Stimulated activated naive CD8-positive, alpha-beta T cell treated with anti-CD3 and anti-CD28 coated beads, Interleukin-15, Interleukin-2, amounts not matched to agents 100 ng/mL and 50 ng/mL, for 24 hours (primary cell): ENCODE measurements at regions not wholly inside any gene's neighbourhood (a gene's known extent, or its start where the extent isn't known, plus 50 kb on each side); places are given as distances from the start of the nearest gene placed in this dataset.

Source experiments
- H3K27ac Mint-ChIP-seq: one replicate; pipeline ENCODE4 v1.8.0; 2021; ENCODE audit warnings: mild to moderate bottlenecking, mixed read lengths
- H3K27me3 Mint-ChIP-seq: one replicate; pipeline ENCODE4 v1.8.0; 2021; ENCODE audit warnings: mixed read lengths
- H3K36me3 Mint-ChIP-seq: one replicate; pipeline ENCODE4 v1.8.0; 2021; ENCODE audit warnings: low read depth, mixed read lengths
- H3K4me1 Mint-ChIP-seq: one replicate; pipeline ENCODE4 v1.8.0; 2021; ENCODE audit warnings: low read depth, mixed read lengths
- H3K4me3 Mint-ChIP-seq: one replicate; pipeline ENCODE4 v1.8.0; 2021; ENCODE audit warnings: mild to moderate bottlenecking, mixed read lengths
- H3K9me3 Mint-ChIP-seq: one replicate; pipeline ENCODE4 v1.8.0; 2021; ENCODE audit warnings: mixed read lengths

DNA sequence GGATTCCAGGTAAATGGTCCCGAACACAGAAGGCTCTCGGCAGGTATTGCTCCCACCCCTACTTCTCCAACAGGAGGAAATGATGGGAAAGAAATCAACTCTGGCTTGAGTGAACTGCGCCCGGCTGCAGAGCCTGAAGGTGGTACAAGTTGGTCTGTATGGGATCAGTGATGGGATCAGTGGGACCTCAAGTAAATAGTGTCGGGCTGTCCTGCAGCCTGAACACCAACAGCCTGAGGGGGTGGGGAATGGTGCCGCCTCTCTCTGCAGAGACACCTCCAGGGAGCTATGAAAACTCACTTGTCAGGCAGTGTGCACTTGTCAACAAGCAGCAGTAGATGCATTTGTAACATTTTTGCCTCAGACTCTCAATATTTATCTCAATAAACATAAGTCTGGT is 183.5 kb downstream of the MATN1 start:
- Mint-ChIP-seq H3K27ac (no peak overlapping the region), H3K4me1 (no peaks in the 10 kb centered on the region), H3K36me3 (no peaks in the 10 kb centered on the region), H3K27me3 (no peaks in the 10 kb centered on the region), H3K4me3 (no peak overlapping the region), H3K9me3 (no peaks in the 10 kb centered on the region)

GRCh38 chr1:30538993-30539867 is 184.2 kb downstream of the MATN1 start:
- Mint-ChIP-seq H3K36me3 (no peaks in the 10 kb centered on the region), H3K9me3 (no peaks in the 10 kb centered on the region), H3K27me3 (no peaks in the 10 kb centered on the region), H3K4me1 (no peaks in the 10 kb centered on the region), H3K27ac (no peak overlapping the region), H3K4me3 (no peak overlapping the region)

- Mint-ChIP-seq H3K4me1 (no peaks in the 10 kb centered on the region), H3K27ac (no peak overlapping the region), H3K36me3 (no peaks in the 10 kb centered on the region), H3K4me3 (no peak overlapping the region), H3K27me3 (no peaks in the 10 kb centered on the region), H3K9me3 (no peaks in the 10 kb centered on the region)
Observed at GRCh38 chr1:30538226-30538992, 185.0 kb downstream of the MATN1 start.

DNA sequence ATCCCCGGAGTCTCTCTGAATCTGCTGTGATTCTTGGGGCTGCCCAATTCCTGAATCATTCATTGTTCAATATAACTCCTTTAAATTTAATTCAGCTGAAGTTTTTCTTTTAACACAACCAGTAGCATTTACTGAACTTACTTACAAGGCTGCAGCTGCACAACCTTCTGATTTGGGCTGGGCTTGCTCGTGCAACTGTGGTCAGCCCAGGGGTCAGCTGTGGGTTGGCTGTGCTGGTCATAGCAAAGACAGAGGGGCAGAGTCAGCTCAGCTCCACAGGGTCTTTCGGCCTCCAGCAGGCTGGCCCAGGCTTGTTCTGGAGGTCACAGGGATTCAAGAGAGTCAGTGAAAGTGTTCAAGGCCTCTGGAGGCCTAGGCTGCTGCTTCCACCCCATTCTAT is 186.1 kb downstream of the MATN1 start:
- Mint-ChIP-seq H3K27me3 (peaks cover 5% of the 10 kb centered on the region), H3K9me3 (no peaks in the 10 kb centered on the region), H3K4me3 (no peak overlapping the region), H3K36me3 (no peaks in the 10 kb centered on the region), H3K27ac (no peak overlapping the region), H3K4me1 (no peaks in the 10 kb centered on the region)

GRCh38 chr1:30536530-30536929 is 186.9 kb downstream of the MATN1 start:
- H3K27ac Mint-ChIP-seq, result no peak overlapping the region
- peaks cover 5% of the 10 kb centered on the region for H3K27me3 Mint-ChIP-seq
- no peaks in the 10 kb centered on the region for H3K9me3 Mint-ChIP-seq
- H3K4me3 Mint-ChIP-seq, result no peak overlapping the region
- no peaks in the 10 kb centered on the region for H3K36me3 Mint-ChIP-seq
- H3K4me1 Mint-ChIP-seq, result no peaks in the 10 kb centered on the region

DNA sequence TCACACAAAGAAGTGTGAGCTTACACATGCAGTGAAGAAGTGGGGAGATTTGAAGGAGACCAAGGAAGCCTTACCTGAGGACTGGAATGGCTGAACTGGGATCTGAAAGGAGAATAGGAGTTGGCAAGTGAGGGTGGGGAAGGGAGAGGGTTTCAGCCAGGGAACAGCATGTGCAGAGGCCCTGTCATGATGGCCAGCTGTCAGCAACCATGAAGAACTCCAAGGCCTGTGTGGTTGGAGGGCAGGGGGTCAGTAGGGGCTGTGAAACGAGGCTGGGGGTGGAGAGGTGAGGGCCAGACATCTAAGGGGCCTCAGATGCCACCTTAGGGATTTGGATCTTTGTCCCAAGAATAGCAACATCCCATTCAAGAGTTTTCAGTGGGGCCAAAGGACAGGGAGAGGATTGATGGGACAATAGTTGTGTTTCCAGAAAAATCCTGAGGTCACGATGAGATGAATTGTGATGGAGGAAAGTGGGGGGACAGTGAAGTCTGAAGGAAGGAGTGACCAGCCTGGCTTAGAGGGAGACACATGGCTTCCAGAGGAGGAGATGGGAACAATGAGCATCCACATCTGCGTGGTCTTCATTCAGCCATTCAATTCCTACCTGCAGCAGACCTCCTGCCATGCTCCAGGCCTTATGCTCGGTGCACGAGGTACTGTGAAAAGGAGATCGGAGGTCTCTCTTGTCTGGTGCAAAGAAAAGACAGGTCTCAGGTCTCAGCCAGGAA is 187.6 kb downstream of the MATN1 start:
- no peaks in the 10 kb centered on the region for H3K9me3 Mint-ChIP-seq
- no peaks in the 10 kb centered on the region for H3K4me1 Mint-ChIP-seq
- H3K36me3 Mint-ChIP-seq, result no peaks in the 10 kb centered on the region
- no peak overlapping the region for H3K4me3 Mint-ChIP-seq
- H3K27me3 Mint-ChIP-seq, result peaks cover 5% of the 10 kb centered on the region
- no peak overlapping the region for H3K27ac Mint-ChIP-seq

DNA sequence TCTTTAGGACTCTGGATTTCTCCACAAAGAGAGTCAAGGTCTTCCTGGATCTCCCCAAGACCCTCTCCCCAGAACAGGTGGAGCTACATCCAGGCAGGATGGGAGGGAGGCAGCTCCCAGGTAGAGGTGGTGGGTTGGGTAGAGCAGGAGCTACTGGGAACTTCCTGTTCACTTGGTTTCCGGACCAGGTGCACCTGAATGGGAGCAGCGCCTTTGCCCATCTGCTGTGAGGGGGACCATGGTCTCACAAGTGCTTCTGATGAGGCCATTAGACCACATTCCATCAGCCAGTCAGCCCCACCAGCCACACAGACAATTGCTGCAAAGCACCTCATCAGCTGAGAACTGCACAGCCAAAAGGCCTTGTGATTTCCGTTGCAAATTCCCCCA is 188.8 kb downstream of the MATN1 start:
- H3K4me1 Mint-ChIP-seq, result no peaks in the 10 kb centered on the region
- no peaks in the 10 kb centered on the region for H3K9me3 Mint-ChIP-seq
- no peaks in the 10 kb centered on the region for H3K36me3 Mint-ChIP-seq
- H3K4me3 Mint-ChIP-seq, result no peak overlapping the region
- H3K27me3 Mint-ChIP-seq, result peaks cover 5% of the 10 kb centered on the region
- no peak overlapping the region for H3K27ac Mint-ChIP-seq

- no peak overlapping the region for H3K27ac Mint-ChIP-seq
- no peak overlapping the region for H3K4me3 Mint-ChIP-seq
- no peaks in the 10 kb centered on the region for H3K9me3 Mint-ChIP-seq
- peaks cover 5% of the 10 kb centered on the region for H3K27me3 Mint-ChIP-seq
- no peaks in the 10 kb centered on the region for H3K36me3 Mint-ChIP-seq
- H3K4me1 Mint-ChIP-seq, result no peaks in the 10 kb centered on the region
Observed at GRCh38 chr1:30533796-30534550, 189.4 kb downstream of the MATN1 start.

DNA sequence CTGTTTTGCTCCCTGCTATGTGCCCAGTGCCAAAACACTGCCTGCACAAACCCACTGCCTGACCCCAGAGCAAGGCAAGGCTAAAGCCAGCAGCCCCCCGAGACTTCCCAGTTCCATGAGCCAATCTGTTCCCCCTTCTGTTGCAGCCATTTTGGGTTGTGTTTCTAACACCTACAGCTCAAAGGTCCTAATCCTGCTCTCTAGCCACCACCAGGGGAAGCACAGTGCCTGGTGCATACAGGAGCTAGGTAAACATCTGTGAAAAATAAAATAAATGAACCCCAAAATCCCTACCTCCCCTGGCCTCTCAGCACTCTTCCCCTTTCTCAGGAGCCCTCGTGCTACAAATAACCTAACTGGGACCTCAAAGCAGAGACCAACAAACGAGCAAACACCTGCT is 190.2 kb downstream of the MATN1 start:
- peaks cover 5% of the 10 kb centered on the region for H3K27me3 Mint-ChIP-seq
- H3K4me3 Mint-ChIP-seq, result no peak overlapping the region
- H3K9me3 Mint-ChIP-seq, result no peaks in the 10 kb centered on the region
- no peak overlapping the region for H3K27ac Mint-ChIP-seq
- H3K4me1 Mint-ChIP-seq, result no peaks in the 10 kb centered on the region
- no peaks in the 10 kb centered on the region for H3K36me3 Mint-ChIP-seq

DNA sequence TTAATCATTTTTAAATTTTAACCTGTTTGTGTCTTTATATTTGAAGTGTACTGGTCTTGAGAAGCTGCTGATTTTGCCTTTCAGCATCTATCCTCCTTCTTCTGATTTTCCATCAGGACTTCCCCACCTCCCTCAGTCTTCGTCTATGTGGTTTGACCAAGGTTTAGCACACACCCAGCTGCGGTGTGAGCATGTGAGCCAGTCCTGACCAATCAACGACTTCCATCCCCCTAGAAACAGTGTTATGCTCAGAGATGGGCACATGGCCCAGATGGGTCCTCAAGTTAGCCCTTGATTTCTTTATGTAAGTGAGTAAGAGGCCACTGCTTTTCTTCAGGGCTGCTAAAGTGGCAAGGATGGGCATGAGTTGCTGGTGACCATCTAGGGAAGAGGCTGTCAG is 190.8 kb downstream of the MATN1 start:
- Mint-ChIP-seq H3K4me3 (no peak overlapping the region), H3K27ac (no peak overlapping the region), H3K4me1 (no peaks in the 10 kb centered on the region), H3K27me3 (peaks cover 5% of the 10 kb centered on the region), H3K36me3 (no peaks in the 10 kb centered on the region), H3K9me3 (no peaks in the 10 kb centered on the region)

- Mint-ChIP-seq H3K4me1 (no peaks in the 10 kb centered on the region), H3K27ac (no peak overlapping the region), H3K36me3 (no peaks in the 10 kb centered on the region), H3K4me3 (no peak overlapping the region), H3K27me3 (peaks cover 17% of the 10 kb centered on the region), H3K9me3 (no peaks in the 10 kb centered on the region)
Observed at GRCh38 chr1:30527511-30528140, 195.8 kb downstream of the MATN1 start.

DNA sequence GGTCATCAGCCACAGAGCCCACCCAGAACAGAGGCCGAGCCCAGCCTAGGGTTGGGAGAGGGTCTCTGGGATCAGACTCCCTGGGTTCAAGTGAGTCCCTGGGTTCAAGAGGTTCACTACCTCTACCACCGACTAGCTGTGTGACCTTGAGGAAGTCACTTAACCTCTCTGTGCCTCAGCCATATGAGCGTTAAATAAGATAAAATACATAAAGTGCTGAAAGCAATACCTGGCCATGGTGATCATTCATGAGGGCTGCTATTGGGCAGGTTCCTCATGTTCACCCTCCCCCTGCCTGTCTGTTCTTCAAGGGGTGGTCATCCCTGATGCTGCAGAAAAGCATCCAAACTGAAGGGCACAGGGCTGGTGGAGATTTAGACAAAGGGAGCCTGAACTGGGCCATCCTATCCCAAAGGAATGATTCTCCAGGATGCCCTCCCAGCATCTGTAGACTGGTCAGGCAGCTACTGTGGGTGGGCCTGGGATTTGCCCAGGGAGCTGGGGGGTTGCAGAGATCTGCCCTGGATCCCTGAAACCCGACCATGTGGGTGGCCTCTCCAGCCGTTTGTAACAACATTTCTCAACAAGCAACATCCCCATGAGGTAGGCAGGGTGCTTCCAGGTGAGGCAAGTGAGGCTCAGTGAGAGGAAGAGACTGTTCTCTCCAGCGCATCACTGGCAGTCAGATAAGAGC is 196.6 kb downstream of the MATN1 start:
- peaks cover 18% of the 10 kb centered on the region for H3K27me3 Mint-ChIP-seq

DNA sequence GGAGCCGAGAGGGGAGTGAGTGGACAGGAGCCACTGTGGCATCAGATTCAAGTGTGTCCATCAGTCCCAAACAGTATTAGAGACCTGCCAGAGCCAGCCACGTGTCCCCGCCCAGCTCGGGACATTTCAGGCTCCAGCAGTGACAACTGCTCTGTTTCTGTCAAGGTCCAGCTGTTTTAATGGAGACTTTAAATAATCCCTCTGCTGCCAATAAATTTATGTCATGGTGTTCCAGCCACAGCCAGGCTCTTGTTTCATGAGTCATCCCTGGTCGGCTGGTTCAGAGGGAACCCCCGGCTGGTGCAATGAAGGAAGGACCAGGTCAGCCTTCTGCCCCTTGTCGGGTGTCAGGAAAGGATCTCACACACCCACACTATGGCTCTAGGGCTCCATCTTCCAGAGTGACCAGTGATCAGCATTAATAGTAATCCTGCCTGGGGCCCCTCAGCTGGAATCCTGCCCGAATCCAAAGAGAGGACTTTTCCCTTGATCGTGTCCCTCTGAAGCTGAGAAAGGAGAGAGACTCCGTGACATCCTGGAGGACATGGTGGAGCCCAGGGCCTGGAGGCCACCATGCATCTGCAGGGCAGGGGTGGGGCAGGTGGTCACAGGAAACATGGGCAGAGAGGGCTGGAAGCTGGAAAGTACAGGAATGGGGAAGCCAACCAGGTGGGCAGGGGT is 197.3 kb downstream of the MATN1 start:
- H3K27me3 Mint-ChIP-seq, result peaks cover 24% of the 10 kb centered on the region
- no peak overlapping the region for H3K4me3 Mint-ChIP-seq
- no peaks in the 10 kb centered on the region for H3K4me1 Mint-ChIP-seq
- H3K9me3 Mint-ChIP-seq, result no peaks in the 10 kb centered on the region
- H3K36me3 Mint-ChIP-seq, result no peaks in the 10 kb centered on the region
- H3K27ac Mint-ChIP-seq, result no peak overlapping the region

More for the DNA sequence above, 196.6 kb downstream of the MATN1 start:
- H3K27ac Mint-ChIP-seq, result no peak overlapping the region
- H3K4me1 Mint-ChIP-seq, result no peaks in the 10 kb centered on the region
- no peak overlapping the region for H3K4me3 Mint-ChIP-seq
- no peaks in the 10 kb centered on the region for H3K36me3 Mint-ChIP-seq
- no peaks in the 10 kb centered on the region for H3K9me3 Mint-ChIP-seq
